ENCODE measurements at regions not wholly inside any gene's neighbourhood (a gene's known extent, or its start where the extent isn't known, plus 50 kb on each side); places are given as distances from the start of the nearest gene placed in this dataset.

- no peak for TF ChIP-seq CTCF (conservative IDR thresholded peaks at IDR 0.05; ENCODE audit: low read depth in 2 of 2)
- TF ChIP-seq EZH2phosphoT487 (IDR thresholded peaks at IDR 0.05; ENCODE audit: unreplicated experiment): no peak
- no peak for TF ChIP-seq ETS1 (IDR thresholded peaks at IDR 0.05)
- no peak for TF ChIP-seq STAT1 (IDR thresholded peaks at IDR 0.05; ENCODE audit: unreplicated experiment)
- TF ChIP-seq EZH2 (IDR thresholded peaks at IDR 0.05; ENCODE audit: low read depth, unreplicated experiment): no peak
- no peak for TF ChIP-seq POLR2AphosphoS5 (IDR thresholded peaks at IDR 0.05; ENCODE audit: low read depth)
- TF ChIP-seq REST (IDR thresholded peaks at IDR 0.05; ENCODE audit: unreplicated experiment): no peak
- no peak for TF ChIP-seq NANOG (IDR thresholded peaks at IDR 0.05; ENCODE audit: borderline replicate concordance)
Measured at GRCh38 chrX:107566604-107567262, 61.6 kb upstream of the PRPS1 start.
